ENCODE measurements at regions not wholly inside any gene's neighbourhood (a gene's known extent, or its start where the extent isn't known, plus 50 kb on each side); places are given as distances from the start of the nearest gene placed in this dataset.

DNA sequence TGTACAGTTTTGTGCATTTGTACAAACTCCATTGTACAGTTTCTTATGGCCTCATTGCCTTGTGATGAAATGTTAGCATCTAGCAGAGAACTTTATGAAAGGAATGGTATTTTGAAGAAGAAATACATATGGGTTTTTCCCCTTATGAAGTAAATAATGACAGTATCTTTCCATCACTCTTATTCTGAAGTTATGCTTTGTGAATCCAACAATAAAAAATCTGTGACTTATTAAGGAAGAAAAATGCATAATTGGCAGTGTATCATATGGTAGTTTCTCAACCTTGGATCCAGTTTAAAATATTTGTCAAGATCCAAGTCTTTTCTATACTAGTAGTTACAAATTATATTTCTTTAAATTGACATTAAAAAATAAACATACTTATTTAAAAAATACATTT, 859.1 kb upstream of the FLRT2 start:
- TF ChIP-seq EZH2 (IDR thresholded peaks at IDR 0.05; ENCODE audit: insufficient read depth, poor library complexity, severe bottlenecking) = no peak
- no peak for TF ChIP-seq EZH2phosphoT487 (IDR thresholded peaks at IDR 0.05; ENCODE audit: insufficient read depth, low read depth)
